HEK293T (cell line): ENCODE measurements at regions not wholly inside any gene's neighbourhood (a gene's known extent, or its start where the extent isn't known, plus 50 kb on each side); places are given as distances from the start of the nearest gene placed in this dataset.

Experiments
- CTCF ChIA-PET: fragments of 350-600 bp; formaldehyde crosslinking; extraction: SDS; loops from one replicate; lab custom pipeline; 2021; ENCODE audit warnings: antibody characterized with exemption, inconsistent platforms; lab: Yijun Ruan, JAX
- POLR2A ChIA-PET: fragments of 350-600 bp; formaldehyde crosslinking; extraction: SDS; loops from one replicate; lab custom pipeline; 2020; ENCODE audit warnings: antibody characterized with exemption, inconsistent platforms; lab: Yijun Ruan, JAX
- DNase-seq: peaks from one replicate; pipeline ENCODE4 v3.0.0; 2012; ENCODE audit warnings: mixed read lengths; ENCODE audit errors: extremely low spot score
- ARNT ChIP-seq: fragments of 450-650 bp; IDR thresholded peaks from 2 replicates; pipeline ENCODE4 v1.6.1; 2017; ENCODE audit warnings: mild to moderate bottlenecking
- BHLHE40 ChIP-seq: fragments of 450-650 bp; IDR thresholded peaks from 2 replicates; pipeline ENCODE4 v1.6.1; 2016; ENCODE audit warnings: mild to moderate bottlenecking, moderate library complexity, borderline replicate concordance
- CTBP1 ChIP-seq: fragments of 450-650 bp; IDR thresholded peaks from 2 replicates; pipeline ENCODE4 v1.6.1; 2016; ENCODE audit warnings: borderline replicate concordance
- ELF4 ChIP-seq: fragments of 450-650 bp; IDR thresholded peaks from 2 replicates; pipeline ENCODE4 v1.6.1; 2017; ENCODE audit warnings: antibody characterized with exemption
- FOXA1 ChIP-seq: fragments of 450-650 bp; IDR thresholded peaks from 2 replicates; pipeline ENCODE4 v1.6.1; 2016; ENCODE audit warnings: mild to moderate bottlenecking
- FOXK2 ChIP-seq: fragments of 450-650 bp; IDR thresholded peaks from 2 replicates; pipeline ENCODE4 v1.6.1; 2016; ENCODE audit warnings: mild to moderate bottlenecking
- FOXM1 ChIP-seq: fragments of 450-650 bp; IDR thresholded peaks from 2 replicates; pipeline ENCODE4 v1.6.1; 2017; ENCODE audit warnings: mild to moderate bottlenecking, borderline replicate concordance
- HDGF ChIP-seq: fragments of 450-650 bp; IDR thresholded peaks from 2 replicates; pipeline ENCODE4 v1.6.1; 2017; ENCODE audit warnings: antibody characterized with exemption, borderline replicate concordance
- L3MBTL2 ChIP-seq: fragments of 450-650 bp; conservative IDR thresholded peaks from 2 replicates; pipeline ENCODE4 v1.6.1; 2016; ENCODE audit warnings: mild to moderate bottlenecking
- LEF1 ChIP-seq: fragments of 450-650 bp; IDR thresholded peaks from 2 replicates; pipeline ENCODE4 v1.6.1; 2017; ENCODE audit warnings: mild to moderate bottlenecking, borderline replicate concordance
- NFRKB ChIP-seq: fragments of 450-650 bp; IDR thresholded peaks from 2 replicates; pipeline ENCODE4 v1.6.1; 2016; ENCODE audit warnings: mild to moderate bottlenecking, moderate library complexity
- SP1 ChIP-seq: fragments of 450-650 bp; IDR thresholded peaks from 2 replicates; pipeline ENCODE4 v1.6.1; 2017
- SUZ12 ChIP-seq: fragments of 450-650 bp; IDR thresholded peaks from 2 replicates; pipeline ENCODE4 v1.6.1; 2016; ENCODE audit warnings: mild to moderate bottlenecking
- TARDBP ChIP-seq: fragments of 450-650 bp; IDR thresholded peaks from 2 replicates; pipeline ENCODE4 v1.6.1; 2016
- ZNF384 ChIP-seq: fragments of 450-650 bp; IDR thresholded peaks from 2 replicates; pipeline ENCODE4 v1.6.1; 2016
- TF ChIP-seq, protein P1 (sequence below): fragments of 450-650 bp; IDR thresholded peaks from 2 replicates; pipeline ENCODE4 v1.6.1; 2016

DNA sequence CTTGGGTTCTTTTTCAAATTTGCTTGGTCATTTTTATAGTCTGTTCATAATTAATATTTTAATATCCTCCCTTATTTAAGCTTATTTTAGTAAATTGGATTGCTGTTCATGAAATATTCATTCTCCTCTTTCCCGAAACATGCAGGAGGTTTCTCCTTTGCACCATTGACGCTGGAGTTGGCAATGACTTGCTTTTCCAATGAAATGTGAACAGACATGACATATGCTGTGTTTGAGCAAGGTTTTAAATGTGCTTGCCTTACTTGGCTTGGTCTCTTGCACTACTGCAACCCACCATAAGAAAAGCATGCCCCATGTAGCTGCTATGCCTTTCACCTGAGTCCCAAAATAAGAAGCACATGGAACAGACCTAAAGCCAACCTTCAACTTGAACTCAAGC is 498.0 kb upstream of the NFIA start:
- ChIA-PET CTCF (no interaction called here), POLR2A (no interaction called here)
- TF ChIP-seq FOXM1 (no peak), L3MBTL2 (no peak), FOXK2 (no peak), BHLHE40 (no peak), ELF4 (no peak), HDGF (no peak), ZNF384 (no peak), LEF1 (no peak), FOXA1 (no peak), SP1 (no peak), CTBP1 (no peak), SUZ12 (no peak), NFRKB (no peak), TARDBP (no peak), ARNT (no peak)
- TF ChIP-seq, protein P1, sequence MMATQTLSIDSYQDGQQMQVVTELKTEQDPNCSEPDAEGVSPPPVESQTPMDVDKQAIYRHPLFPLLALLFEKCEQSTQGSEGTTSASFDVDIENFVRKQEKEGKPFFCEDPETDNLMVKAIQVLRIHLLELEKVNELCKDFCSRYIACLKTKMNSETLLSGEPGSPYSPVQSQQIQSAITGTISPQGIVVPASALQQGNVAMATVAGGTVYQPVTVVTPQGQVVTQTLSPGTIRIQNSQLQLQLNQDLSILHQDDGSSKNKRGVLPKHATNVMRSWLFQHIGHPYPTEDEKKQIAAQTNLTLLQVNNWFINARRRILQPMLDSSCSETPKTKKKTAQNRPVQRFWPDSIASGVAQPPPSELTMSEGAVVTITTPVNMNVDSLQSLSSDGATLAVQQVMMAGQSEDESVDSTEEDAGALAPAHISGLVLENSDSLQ = no peak
- DNase-seq = no peak

DNA sequence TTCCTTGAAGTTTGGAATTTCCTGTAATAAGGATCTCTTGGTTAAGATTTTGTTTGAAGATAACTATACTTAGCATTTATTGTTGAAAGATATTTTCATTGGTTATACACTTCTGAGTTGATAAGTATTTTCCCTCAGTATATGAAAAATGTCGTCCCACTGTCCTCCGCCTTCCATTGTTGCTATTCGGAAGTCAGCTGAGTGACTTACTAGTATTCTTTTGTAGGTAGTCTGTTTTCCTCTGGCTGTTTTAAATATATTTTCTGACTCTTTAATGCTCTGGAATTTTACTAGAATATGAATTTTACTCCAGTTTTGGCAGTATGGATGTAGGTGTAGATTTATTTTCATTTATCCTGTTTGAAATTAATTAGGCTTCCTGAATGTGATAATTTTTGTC is 498.7 kb upstream of the NFIA start:
- ChIA-PET CTCF (no interaction called here), POLR2A (no interaction called here)
- TF ChIP-seq ZNF384 = 0 out of 2 replicates have a peak, but pooled peaks have one; percentile 16
- TF ChIP-seq TARDBP = no peak
- TF ChIP-seq L3MBTL2 = no peak
- DNase-seq = no peak

- no peak for TF ChIP-seq ZNF384
- TF ChIP-seq ARNT = no peak
- TF ChIP-seq NFRKB = no peak
- no peak for TF ChIP-seq ELF4
- no peak for TF ChIP-seq HDGF
- TF ChIP-seq SUZ12 = no peak
- TF ChIP-seq, protein P1 = no peak
- TF ChIP-seq FOXM1 = no peak
- no peak for TF ChIP-seq CTBP1
- no peak for TF ChIP-seq SP1
- TF ChIP-seq FOXK2 = no peak
- no peak for TF ChIP-seq TARDBP
- TF ChIP-seq LEF1 = no peak
- TF ChIP-seq L3MBTL2 = no peak
- CTCF ChIA-PET = no interaction called here
- POLR2A ChIA-PET = no interaction called here
- DNase-seq = no peak
Measured at GRCh38 chr1:60581455-60582220, 500.7 kb upstream of the NFIA start.

DNA sequence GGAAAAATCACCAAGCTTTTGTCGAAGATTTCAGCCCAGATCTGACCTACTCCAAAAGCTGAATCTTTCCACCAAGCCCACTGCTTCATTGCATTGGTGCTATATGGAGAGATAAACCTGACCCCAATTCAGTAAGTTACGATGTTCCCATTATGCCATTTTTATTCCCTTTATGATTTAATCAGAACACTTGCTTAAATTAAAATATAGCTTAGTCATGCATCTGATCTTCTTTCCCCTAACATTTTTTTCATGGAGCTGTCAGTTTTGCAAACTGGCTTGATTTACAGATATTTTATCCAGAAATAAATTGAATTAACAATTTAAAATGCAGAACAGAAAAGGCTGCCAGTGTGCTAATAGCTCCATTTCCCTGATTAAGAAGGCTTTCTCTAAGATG is 503.5 kb upstream of the C1orf87 start:
- POLR2A ChIA-PET = no interaction called here
- TF ChIP-seq FOXA1 (no peak), SP1 (no peak), HDGF (no peak), FOXK2 (no peak), SUZ12 (no peak), L3MBTL2 (no peak), LEF1 (no peak)
- CTCF ChIA-PET = no interaction called here
- DNase-seq = no peak

- ChIA-PET CTCF (no interaction called here), POLR2A (no interaction called here)
Measured at GRCh38 chr1:60575326-60575977, 501.9 kb upstream of the C1orf87 start.

More at GRCh38 chr1:60575326-60575977, 501.9 kb upstream of the C1orf87 start:
- TF ChIP-seq NFRKB (no peak), ARNT (no peak), L3MBTL2 (no peak), BHLHE40 (no peak), LEF1 (no peak), ELF4 (no peak), FOXA1 (no peak), CTBP1 (no peak), SP1 (no peak), FOXM1 (no peak), SUZ12 (no peak), TARDBP (no peak)
- TF ChIP-seq, protein P1 = no peak
- DNase-seq = no peak
